NCI-H526 (cell line): ENCODE measurements at regions not wholly inside any gene's neighbourhood (a gene's known extent, or its start where the extent isn't known, plus 50 kb on each side); places are given as distances from the start of the nearest gene placed in this dataset.

Source experiments
- DNase-seq, 2 experiments: peaks; one replicate each; lab custom pipeline; 2025; lab: John Stamatoyannopoulos, UW

DNA sequence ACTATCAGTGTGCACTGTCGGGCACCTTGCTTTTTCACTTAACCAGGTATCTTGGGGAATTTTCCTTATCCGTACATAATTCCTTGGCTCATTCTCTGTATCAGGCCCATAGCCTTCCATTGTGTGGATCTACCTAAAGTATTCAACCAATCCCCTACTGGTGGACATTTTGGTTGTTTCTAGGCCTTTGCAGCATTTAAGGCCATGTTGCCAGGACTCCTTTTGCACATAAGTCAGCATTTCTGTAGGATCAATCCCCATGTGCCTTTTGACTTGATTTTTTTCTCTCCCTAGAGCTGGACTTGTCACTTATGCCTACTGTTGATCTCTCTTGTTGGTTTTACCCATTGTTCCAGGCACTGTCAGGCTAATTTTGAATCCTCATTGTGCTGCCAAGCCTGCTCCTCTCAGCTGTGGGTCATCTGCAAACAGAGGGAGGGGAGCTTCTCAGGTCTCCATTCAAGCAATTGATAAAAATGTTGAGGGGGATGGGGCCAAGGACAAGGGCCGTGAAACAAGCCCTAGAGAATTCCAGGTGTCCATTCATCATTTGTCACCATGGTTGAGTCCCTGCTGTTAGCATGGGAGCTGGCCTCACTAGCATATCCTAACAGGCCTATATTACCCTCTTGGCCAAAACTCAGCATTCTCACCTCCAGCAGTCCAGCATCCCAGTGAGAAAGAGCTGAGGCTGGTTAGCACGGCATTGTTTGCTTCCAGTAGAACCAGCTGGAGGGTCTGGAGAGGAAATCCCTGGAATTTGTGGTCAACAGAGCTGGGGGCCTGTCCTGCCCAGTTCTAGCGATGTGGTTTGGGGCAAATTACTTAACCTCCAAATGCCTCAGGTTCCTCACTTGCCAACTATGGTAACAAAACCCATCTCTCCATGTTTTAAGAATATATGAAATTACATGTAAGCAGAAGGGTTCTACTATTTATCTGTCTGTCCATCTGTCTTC is 178.4 kb downstream of the MRPL14 start:
- no peak for DNase-seq

GRCh38 chr6:43947860-43948259 is 177.8 kb downstream of the VEGFA start:
- no peak for DNase-seq

- no peak for DNase-seq
Observed at GRCh38 chr6:43946641-43947363, 176.8 kb downstream of the VEGFA start.

DNA sequence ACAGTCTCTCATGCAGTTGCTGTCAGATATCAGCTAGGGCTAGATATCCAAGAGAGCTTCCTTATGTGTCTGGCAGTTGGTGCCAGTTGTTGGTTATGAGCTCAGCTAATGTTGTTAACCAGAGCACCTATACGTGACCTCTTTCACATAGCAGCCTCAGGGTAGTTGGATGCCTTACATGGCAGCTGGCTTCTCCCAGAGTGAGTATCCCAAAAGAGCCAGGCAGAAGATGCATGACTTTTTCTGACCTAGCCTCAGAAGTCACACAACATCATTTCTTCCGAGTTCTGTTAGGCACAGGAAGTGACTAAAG is 175.7 kb downstream of the VEGFA start:
- no peak for DNase-seq

- no peak for DNase-seq
Observed at GRCh38 chr6:43944908-43945767, 175.1 kb downstream of the VEGFA start.

GRCh38 chr6:43943781-43944250 is 173.8 kb downstream of the VEGFA start:
- DNase-seq, result no peak

DNA sequence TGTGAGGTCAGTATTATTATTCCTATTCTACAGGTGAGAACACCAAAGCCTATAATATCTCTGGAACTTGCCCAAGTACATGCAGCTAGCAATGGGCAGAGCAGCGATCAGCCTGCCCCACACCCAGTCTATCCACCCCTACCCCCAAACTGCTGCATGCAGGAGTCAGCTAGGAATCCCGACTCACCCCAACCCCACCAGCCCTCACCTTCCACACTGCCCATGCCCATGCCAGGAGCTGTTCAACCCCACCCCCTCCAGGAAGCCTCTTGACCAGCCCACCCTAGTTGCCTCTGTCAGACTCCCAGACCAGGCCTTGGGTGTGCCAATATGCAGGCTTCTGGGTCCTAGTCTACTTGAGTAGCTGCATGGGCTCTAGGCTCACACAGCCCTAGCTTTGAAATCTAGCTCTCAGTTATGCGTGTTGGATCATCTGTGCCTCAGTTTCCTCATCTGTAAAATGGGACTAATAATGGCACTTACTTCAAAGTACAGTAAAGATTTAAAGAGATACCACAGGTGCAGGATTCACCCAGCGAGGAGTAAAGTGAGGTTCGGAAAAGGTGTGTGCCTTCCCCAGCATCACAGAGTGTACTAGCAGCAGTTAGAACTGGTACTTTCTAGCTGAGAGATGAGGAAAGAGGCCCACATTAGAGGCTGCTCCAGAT is 173.2 kb downstream of the VEGFA start:
- no peak for DNase-seq

- no peak for DNase-seq
Observed at GRCh38 chr6:43942616-43943015, 172.6 kb downstream of the VEGFA start.

GRCh38 chr6:43942011-43942442 is 172.0 kb downstream of the VEGFA start:
- DNase-seq, result no peak

DNA sequence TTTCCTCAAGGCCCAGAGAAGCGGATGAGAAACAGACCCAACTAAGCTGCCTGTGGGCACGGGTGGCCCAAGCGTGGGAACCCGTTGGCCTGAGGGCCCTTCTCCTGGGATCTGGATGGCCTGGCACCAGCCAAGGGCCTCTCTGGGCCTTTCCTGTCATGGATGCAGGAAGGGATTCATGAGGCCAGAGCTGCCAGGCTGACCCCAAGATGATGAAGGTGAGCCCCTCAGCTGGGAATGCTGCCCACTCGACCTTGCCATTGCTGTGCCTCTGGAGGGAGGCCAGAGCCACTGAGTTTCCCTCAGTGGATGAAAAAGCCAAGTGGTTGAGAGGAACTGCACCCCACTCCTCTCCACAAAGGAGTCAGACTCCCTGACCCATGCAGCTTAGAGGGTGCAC is 171.2 kb downstream of the VEGFA start:
- no peak for DNase-seq

GRCh38 chr6:43940393-43941087 is 170.5 kb downstream of the VEGFA start:
- DNase-seq, result no peak

DNA sequence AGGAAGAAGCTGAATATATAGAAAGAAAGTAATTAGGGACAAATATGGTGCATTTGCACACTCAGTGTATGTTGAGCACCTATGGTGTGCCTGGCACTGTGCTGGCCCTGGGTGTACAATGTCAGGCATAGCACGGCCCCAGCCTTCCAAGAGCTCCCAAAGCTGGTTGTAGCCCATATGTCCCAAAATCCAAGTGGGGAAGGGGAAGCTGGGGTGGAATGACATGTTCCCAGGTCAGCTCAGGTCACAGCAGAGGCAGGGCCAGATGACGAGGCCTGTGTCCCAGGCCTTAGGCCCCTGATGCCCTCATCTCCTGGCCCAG is 170.0 kb downstream of the VEGFA start:
- DNase-seq, result no peak

DNA sequence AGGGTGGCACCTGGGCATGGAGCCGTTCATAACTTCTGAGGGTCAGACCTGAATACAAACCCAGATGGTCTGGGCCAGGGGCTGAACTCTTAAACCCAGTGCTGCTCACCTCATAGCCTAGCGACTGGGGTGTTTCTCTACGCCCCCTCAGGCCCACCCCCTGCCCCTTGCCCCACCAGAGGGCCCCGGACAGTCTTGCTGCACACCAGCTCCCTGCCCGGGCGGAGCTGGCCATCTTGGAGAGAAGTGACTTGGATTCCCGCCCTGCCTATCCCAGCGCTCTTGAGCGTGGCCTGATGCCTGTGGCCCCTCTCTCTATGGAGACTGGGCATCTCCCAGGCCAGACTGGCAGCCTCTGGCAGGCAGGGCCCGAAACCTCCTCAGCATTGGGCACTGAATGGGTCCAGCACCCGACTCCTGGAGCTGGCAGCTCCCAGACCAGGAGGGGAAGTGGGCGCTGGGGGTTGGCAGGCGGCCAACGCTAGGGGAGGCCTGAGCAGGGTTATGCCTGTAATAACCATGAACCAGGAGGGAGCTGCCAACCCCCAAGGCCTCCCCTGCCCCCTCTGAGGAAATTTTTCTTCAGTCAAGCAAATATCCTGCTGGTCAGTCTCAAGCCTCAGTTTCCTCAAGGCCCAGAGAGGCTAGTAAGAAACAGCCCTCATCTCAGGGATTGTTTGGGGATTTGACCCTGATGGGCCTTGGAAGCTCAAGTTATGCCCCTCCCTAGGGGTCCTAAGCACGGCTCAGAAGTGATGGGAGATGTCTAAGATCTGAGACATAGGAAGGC is 169.5 kb downstream of the VEGFA start:
- DNase-seq, result no peak

DNA sequence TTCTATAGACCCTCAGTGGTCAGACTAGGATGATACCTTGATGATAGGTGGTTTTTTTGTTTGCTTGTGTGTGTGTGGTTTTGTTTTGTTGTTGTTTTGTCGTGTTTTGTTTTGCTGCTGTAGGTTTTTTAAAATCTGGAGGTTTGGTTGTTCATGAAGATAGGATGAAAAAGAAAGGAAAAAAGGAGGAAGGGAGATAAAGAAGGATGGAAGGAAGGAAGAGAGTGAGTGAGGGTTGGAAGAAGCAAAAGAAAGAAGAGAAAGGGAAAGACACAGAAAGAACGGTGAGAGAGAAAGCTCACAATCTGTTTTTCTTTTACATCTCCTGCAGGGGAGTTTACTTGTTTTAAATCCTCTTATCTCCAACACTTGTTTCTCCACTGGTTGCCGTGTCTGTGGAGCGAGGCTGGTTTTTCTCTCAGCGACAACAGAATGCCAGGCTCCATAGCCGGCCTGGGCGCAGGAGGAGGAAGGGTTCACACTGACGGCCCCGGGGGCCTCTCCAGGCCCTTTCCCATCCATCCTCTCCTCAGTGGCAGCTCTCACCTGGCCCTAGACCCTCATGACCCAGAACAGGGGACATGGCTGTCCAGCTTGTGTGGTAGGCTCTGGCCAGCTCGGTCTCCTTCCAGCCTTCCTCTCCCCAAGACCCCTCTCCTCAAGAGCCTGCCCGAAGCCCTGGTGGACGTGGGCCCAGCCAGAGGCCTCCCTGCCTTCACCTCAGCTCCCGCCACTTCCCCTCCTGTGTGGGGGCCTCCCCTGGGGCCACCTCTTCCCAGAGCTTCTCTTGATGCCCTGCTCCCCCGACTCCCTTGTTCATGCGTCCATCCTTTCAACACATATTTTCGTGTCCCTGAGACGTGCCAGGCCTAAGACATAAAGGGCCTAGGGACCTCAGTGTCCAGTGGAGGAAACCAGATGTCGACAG is 168.4 kb downstream of the VEGFA start:
- DNase-seq, result no peak

GRCh38 chr6:43937236-43938177 is 167.5 kb downstream of the VEGFA start:
- DNase-seq, result no peak

DNA sequence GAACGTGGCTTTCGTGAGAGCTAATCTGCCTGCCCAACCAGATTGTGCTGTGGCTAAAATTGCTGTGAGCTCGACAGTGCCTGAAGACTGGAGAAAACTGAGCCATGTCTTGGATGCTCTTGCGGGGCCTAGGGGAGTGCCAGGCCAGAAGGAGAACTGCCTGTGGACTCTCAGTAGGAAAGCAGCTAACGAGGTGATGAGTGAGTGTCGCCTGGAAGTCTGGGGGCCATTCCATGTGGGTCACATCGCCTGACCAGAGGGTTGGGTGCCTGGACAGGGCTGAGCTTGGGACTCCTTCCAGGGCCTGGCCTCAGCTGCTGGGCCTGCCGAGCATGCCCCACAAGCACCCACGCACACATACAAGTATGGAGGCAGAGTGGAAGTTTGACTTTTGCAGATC is 166.5 kb downstream of the VEGFA start:
- DNase-seq, result no peak

GRCh38 chr6:43935921-43936439 is 166.0 kb downstream of the VEGFA start:
- DNase-seq, result peak; percentile 74 to 78
